ENCODE measurements at regions not wholly inside any gene's neighbourhood (a gene's known extent, or its start where the extent isn't known, plus 50 kb on each side); places are given as distances from the start of the nearest gene placed in this dataset.

- ATAC-seq, result no peak
- no peaks in the 10 kb centered on the region for H3K27me3 ChIP-seq
- DNase-seq, result no peak
- H3K27ac ChIP-seq, result no peak overlapping the region
- H3K36me3 ChIP-seq, result no peaks in the 10 kb centered on the region
- intact Hi-C loops (cut with DNase I), result no loop called here
- TF ChIP-seq POLR2A (IDR thresholded peaks at IDR 0.05) (no peak), CTCF (IDR thresholded peaks at IDR 0.05) (no peak)
- no peaks in the 10 kb centered on the region for H3K4me1 ChIP-seq
- WGBS (ENCODE audit: insufficient coverage, low coverage, low lambda C conversion rate, missing lambda C conversion rate), result 47% methylated on average over 4 of the region's 5 CpGs
- no peaks in the 10 kb centered on the region for H3K9me3 ChIP-seq
- no peak overlapping the region for H3K4me3 ChIP-seq
Measured at GRCh38 chr11:31974366-31975136, 116.3 kb upstream of the RCN1 start.

- Histone ChIP-seq H3K4me3 (no peak overlapping the region), H3K9me3 (no peaks in the 10 kb centered on the region), H3K27ac (no peak overlapping the region), H3K4me1 (no peaks in the 10 kb centered on the region), H3K27me3 (no peaks in the 10 kb centered on the region), H3K36me3 (no peaks in the 10 kb centered on the region)
- 68% methylated on average over 4 of the region's 4 CpGs for WGBS (ENCODE audit: insufficient coverage, low coverage, low lambda C conversion rate, missing lambda C conversion rate)
- ATAC-seq, result no peak
- intact Hi-C loops (cut with DNase I), result no loop called here
- DNase-seq, result no peak
- TF ChIP-seq POLR2A (IDR thresholded peaks at IDR 0.05), result no peak
- no peak for TF ChIP-seq CTCF (IDR thresholded peaks at IDR 0.05)
Measured at GRCh38 chr11:31973172-31973571, 117.7 kb upstream of the RCN1 start.

GRCh38 chr11:31972623-31973022 is 118.3 kb upstream of the RCN1 start:
- WGBS (ENCODE audit: insufficient coverage, low coverage, low lambda C conversion rate, missing lambda C conversion rate), result 44% methylated on average over 5 of the region's 5 CpGs

GRCh38 chr11:31969359-31969702 is 121.5 kb upstream of the RCN1 start:
- Histone ChIP-seq H3K9me3 (no peaks in the 10 kb centered on the region), H3K27me3 (no peaks in the 10 kb centered on the region), H3K4me1 (no peaks in the 10 kb centered on the region), H3K36me3 (no peaks in the 10 kb centered on the region), H3K4me3 (no peak overlapping the region), H3K27ac (no peak overlapping the region)
- TF ChIP-seq CTCF (IDR thresholded peaks at IDR 0.05) (no peak), POLR2A (IDR thresholded peaks at IDR 0.05) (no peak)
- DNase-seq, result no peak
- WGBS (ENCODE audit: insufficient coverage, low coverage, low lambda C conversion rate, missing lambda C conversion rate), result 71% methylated on average over 6 of the region's 6 CpGs
- ATAC-seq, result no peak
- intact Hi-C loops (cut with DNase I), result no loop called here

More at GRCh38 chr11:31972623-31973022, 118.3 kb upstream of the RCN1 start:
- intact Hi-C loops (cut with DNase I), result no loop called here
- Histone ChIP-seq H3K4me3 (no peak overlapping the region), H3K9me3 (no peaks in the 10 kb centered on the region), H3K27ac (no peak overlapping the region), H3K36me3 (no peaks in the 10 kb centered on the region), H3K27me3 (no peaks in the 10 kb centered on the region), H3K4me1 (no peaks in the 10 kb centered on the region)
- no peak for DNase-seq
- TF ChIP-seq CTCF (IDR thresholded peaks at IDR 0.05), result no peak
- TF ChIP-seq POLR2A (IDR thresholded peaks at IDR 0.05), result no peak
- no peak for ATAC-seq
